ENCODE measurements at regions not wholly inside any gene's neighbourhood (a gene's known extent, or its start where the extent isn't known, plus 50 kb on each side); places are given as distances from the start of the nearest gene placed in this dataset.
"Not testable (repeated sequence)": the region's sequence is repeated elsewhere in the genome, so short reads cannot be mapped to it uniquely, and the experiment has no call there.

DNA sequence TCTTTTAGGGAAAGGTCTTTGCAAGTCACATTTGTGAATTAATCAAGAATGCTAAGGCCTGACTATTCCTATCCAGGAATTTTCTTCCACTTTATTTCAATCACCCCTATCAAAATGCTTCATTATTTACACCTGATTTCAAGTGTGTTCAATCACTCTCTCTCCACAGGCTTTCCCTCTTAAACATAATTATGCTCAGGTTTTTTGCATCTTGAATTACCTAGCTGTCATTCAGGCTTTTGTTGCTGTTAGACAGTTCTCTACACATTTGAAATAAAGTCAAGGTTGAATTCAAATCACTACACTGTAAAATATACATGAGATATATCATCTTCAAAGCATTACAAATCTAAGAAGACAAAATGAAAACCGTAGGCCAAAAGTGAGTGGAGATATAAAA, 941.3 kb upstream of the SLITRK1 start:
- no peak for DNase-seq

DNA sequence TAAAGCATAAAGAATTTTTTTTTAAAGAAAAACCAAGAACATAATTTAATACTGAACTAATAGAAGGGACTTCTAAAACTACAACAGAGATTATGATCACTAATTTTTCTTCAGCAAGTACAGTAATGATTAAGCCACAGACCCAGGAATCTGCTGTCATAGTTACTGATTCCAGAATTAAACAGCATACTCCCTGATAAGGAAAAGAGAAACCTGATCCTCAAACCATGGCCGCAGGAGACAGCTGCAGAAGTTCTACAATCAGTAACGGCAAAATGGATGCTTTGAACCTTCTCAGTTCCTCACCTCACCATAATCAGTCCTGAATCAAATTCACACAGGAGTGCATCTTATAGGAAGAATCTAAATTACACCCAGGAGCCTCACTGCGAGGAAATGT, 939.0 kb upstream of the SLITRK1 start:
- DNase-seq: no peak

DNA sequence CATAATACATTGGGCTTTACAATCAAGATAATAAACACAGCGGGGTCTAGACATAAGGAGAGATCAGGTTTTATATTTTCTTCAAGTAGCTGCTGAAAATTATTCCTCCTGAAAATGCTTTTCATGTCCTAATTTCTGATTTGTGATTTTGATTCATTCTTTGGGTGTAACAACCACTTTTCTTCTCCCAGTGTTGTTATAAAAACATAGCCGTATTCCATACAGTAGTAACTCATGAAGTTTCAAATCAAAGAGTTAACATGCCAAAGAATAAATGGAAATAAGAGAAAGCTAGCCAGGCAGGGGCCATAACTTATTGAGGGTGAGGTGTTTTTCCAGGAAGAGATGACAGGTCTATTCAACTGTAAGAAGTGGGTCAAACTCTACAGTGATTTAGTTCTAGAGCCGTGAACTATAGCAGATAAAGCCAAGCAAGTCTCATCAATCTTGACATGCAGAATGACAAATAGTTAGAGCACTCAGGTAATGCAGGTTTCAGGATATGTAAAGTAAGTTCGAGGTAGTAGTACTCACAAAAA, 934.4 kb upstream of the SLITRK1 start:
- DNase-seq: no peak

DNA sequence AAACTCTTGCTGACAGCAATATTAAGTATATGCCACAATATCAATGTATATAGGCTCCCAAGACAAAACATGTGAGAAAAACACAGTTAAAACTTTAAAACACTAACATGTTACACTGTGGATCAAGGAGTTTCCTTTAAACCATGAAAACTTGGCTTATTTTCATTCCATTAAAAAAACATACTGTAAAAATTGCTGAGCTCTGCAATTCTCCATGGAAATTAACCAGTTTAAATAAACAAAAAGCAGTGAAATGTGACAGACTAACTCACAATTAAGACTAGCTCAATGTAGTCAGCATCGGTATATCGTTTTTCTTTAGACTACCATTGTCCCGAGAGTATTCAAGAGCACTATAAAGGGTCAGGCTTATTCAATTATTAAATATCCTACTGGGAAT, 930.5 kb upstream of the SLITRK1 start:
- DNase-seq: no peak

DNA sequence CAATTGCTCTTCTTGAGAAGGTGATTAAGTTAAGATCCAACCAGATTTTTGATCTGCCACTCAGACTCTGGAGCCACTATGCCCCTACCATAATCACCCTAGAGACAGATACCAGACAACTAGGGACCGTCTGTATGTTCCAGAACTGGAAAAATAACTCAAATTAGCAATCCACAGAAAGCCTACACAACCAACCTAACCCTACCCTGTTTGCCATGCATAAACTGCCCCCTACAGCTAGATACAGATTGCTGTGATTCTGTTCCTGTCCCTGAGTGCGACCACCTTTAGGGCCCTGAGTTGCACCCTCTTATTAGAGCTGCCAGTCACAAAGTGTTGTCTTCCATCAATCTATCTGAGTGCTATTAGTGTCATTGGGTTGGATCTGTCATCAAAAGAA, 929.8 kb upstream of the SLITRK1 start:
- DNase-seq: no peak

DNA sequence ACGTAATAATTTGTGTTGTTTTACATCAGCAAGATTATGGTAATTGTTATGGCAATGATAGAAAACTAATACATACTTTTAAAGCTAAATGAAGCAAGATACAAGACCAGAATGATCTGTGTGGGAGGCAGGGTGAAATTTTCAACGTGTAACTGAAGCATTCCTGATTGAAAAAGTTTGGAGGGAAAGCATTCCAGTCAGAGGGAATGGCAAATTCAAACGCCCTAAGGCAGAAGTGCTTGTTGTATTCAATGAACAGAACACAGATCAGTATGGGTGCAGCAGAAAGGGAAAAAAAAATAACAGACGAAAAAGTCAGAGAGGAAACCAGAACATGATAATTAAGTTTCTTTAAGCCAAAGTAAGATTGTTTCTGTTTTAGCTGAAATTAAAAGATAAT, 928.5 kb upstream of the SLITRK1 start:
- no peak for DNase-seq

DNA sequence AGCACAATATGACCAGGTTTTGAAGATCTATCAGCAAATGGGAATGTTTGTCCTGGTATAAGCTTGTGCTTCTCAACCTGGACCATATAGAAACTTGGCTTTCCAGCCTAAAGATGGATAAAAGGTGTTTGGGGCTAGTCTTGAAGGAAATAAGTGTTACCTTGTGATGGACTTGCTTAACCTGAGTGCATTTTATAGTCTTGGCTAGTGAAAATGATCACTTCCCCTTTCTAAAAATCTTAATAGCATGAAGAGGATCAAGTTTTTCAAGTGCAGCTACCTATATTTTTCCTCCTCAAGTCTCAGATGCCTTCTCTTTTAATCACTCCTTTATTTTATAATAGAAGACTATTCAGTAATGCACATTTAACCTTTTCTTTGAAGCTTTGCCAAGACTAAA, 919.8 kb upstream of the SLITRK1 start:
- no peak for DNase-seq

DNA sequence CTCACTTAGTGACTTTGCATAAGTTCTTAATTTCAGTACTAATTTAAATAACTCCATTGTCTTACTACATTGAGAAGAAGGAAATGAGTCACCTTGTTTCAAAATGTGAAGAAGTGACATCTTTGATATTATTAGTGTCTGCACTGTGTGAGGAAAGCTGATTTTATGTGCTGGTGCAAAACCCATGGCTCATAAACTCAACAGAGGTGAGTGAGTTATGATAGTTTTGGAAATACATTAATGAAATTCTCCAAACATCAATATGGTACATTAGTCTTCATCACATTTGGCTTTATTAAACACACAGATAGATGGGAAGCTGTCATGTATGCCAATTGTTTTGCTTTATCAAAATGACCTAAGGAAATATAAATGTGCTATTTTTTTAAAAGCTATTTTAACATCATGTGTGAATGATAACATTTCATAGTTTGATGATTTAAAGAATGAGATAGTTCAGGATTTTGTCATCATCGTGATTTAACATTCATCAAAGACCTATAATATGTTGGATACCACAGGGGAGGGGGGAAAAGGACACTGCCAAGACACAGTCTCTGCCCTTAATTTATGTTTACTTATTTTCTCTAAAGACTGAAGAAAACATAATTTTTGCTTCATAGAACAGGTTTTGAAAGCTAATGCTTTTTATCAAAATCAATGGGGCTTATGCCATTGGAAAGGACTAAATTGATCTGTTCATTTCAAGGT, 902.3 kb upstream of the SLITRK1 start:
- no peak for DNase-seq

DNA sequence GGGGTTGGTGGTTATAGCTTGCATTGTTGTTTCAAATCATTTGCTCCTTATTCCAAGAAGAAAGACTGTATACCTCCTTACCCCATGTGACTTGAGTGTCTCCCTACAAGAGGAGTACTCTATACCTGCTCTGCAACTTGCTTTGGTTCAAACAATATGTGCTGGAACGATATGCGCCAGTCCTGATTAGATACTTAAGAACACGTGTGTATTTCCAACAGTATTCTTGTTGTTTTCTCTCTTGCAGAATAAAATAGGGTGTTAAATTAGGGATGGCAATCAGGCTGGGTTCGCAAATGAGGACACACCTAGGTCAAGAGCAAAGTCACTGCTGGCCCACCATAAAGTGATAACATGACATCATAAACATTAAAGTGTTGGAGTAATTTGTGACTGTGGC, 895.0 kb upstream of the SLITRK1 start:
- DNase-seq: no peak

DNA sequence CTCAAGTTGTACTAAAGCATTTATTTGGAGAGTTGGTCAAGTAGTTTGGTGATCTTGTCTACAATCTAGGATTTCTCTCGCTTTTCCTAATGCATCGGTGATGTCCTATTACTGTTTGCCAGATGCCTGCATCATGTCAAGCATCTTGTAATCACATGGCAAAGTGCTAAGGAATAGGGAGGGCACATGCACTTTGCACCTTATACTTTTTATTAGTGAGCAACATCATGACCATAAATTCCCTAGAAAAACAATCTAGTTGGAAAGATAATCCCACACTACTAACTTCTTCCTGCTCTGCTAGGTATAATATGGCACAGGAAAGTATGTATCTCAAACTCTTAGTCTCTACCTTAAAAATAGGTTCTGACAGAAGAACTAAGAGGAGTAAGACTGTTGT, 894.3 kb upstream of the SLITRK1 start:
- DNase-seq: no peak

DNA sequence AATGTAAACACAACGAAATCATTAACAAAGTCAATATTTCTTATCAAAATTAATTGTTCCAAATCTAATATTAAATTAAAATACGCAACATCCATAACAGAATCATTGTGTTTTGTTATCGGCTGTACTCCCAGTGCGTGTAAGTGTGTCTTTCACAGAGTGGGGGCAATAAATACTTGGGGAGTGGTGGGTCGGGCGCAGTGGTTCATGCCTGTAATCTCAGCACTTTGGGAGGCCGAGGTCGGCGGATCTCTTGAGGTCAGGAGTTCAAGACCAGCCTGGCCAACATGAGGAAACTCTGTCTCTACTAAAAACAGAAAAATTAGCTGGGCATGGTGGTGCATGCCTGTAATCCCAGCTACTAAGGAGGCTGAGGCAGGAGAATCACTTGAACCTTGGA, 893.6 kb upstream of the SLITRK1 start:
- DNase-seq: not testable (repeated sequence)

DNA sequence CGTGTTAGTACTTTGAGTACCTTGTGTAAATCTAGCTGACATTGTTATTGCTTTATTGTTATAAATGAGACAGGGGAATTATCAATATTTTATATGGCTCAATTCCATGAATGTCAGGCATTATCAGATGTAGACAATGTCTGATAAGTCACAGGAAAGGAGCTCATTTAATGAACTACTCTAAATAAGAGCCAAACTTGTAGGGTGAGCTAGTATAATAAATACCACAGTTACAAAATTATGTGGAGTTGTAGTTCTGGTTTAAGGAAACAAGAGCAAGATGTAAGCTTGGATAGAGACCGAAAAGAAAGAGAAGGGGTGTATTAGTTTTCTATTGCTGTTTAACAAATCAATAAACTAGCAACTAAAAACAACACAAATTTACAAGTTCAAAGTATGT, 891.8 kb upstream of the SLITRK1 start:
- no peak for DNase-seq

DNA sequence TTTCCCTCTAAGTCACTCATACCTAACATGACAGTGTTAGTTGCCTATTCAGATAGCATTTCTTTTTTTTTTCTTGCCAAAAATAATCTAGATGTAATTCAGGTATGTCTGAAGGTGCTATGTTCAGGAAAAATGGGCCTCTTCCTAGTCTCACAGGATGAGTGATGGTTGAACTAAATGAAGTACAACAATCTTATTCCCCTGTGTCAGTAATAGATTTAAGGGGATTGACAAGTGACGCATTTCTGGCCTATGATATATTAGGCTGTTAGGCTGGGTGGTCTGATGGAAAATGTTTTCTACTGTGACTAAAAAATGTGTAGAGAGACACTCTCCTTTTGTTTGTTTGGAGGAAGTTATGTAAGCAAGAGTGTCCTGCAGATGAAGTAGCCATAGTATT, 878.7 kb upstream of the SLITRK1 start:
- no peak for DNase-seq

DNA sequence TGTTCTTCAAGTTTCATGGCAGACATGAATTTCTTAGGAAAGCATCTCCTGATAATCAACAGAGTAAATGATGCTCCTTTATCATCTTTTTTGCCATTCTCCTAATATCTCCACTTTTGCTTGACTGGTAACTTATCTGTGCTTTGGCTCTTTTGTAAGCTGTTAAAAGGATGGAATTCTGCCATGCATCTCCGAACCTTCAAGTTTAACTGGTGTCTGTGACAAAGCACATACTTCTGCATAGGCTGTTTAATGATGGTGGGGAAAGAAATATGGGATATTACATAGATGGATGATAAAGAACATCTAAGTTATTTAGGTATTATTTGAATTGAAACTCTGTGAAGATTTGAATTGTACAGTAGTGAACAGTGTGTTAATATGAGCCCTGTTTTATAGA, 866.9 kb upstream of the SLITRK1 start:
- DNase-seq: no peak

DNA sequence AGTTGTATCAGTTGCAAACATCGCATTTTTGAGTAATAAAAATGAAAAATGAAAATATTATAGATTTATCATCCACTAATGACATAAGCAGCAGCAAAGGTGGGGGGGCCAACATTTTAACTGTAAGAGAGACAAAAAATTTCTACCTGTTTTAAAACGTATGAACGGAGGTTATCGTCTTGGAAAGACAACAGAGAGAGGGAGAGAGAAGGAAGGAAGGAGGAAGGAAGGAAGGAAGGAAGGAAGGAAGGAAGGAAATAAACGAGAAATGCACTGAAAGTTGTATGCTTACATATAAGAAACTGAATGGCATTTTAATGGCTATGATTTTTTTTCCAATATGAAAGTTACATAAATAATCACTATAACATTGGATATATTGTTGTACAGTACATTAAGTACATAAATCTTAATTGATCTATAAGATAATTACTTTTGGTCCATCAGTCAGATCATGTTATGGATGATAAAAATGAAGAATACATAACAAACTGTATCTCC, 862.8 kb upstream of the SLITRK1 start:
- DNase-seq: no peak

DNA sequence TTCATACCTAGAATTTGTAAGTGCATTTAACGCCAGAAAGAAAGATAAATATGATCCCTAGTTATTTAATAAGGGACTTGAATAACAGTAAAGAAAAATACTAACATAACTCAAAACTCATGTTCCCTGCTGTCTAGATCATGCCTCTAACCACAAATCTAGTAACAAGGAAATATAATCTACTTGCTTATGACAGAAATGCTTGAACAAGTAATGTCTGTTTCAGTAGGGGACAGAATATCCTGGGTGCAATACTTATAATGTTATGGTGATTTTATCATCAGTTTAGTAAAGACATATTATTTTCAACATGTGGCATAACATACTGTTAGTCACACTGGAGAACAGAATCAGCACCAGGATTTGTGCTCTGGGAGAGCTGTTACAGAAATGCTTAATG, 861.9 kb upstream of the SLITRK1 start:
- no peak for DNase-seq

DNA sequence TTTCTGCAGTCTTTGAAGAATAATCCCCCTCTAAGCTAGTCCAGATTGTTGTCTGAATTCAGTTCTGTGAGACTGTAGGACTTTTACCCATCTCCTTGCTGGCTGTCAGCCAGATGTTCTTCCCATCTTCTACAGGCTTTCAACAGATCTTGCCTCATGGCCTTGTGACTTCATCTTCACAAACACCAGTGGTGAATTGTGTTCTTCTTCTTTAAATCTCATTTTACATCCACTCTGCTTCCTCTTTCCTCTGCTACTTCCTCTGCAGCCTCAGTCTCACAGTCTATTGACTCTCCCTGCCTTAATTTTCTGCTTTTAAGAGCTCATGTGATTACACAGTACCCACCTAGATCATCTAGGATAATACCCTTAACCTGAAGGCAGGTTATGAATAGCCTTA, 859.0 kb upstream of the SLITRK1 start:
- no peak for DNase-seq

DNA sequence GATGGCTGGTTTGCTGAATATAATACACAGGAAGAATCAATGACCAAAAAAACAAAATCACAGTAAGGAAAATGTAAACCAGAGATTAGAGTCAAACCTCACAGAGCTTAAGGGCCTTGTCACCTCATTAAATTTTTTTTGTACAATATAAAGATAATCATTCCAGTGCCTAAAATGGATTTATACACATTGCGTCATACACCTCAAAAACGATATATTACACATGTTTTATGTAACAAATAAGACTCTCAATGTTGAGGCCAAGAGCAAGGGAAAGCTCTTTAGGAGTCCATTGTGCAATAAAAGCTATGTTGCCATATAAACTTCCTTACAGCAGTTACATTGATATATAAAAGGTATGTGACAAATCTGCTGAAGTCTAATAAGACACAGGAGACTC, 856.7 kb upstream of the SLITRK1 start:
- DNase-seq: no peak

DNA sequence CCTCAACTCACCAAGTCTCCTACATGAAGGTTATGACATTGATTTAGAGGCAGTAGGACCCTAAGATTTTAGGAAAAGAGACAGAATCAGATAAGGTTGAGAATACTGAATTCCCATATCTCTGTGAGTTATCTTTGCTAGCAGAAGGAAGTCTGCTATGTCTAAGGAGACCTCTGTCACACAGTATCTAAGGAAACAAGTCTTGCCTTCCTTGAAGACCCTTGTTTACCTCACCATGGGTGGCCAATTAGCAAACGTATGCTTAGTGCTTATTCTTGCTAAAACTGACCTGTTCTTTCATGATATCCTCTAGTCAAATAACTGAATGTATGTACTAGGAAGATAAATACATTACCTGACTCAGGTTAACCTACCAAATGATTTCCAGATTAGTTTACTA, 855.4 kb upstream of the SLITRK1 start:
- no peak for DNase-seq

DNA sequence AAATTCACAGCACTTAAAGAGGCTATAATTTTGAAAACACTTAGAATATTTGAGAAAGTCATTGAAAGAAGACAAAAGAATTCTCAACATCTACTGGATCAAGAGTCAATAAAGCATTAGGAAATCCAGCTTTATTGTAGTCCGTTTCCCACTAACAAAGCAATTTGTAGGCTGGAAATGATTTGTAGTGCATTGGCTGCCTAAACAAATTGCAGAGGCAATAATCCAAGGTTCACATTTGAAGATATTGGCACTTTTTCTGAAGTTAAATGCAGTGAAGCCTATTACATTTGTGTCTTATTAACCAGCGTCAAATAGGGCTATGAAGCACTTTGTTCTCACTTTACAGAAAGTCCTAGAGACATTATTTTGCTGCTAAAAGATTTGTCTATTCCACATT, 848.1 kb upstream of the SLITRK1 start:
- no peak for DNase-seq

DNA sequence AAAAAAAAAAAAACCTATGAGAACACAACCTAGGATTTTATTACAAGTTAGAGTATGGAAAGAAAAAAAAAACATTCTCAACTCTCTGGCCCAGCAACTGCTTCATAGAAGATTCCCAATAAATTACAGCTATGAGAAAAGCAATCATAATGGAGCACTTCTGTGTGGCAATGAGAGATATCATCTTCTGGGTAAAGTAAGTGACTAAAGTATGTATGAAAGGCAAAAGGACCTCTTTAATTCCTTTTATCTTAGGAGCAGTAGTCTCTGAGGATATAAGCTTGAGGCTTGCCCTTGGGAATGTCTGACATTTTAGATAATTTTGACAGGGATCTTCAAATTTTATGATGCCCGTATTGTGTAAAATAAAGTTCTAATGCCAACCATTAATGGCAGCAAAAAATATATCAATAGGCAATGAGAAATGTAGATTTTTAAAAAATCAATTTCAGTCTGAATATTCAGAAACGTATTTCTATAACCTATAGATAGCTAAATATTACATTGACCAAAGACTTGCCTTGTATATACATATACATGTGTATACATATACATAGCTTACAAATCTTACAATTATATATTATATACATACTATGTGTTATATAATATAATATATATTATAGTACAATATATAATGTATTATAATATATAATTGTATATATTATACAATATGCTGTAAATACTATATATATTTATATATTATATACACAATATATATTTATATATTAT, 823.9 kb upstream of the SLITRK1 start:
- no peak for DNase-seq

DNA sequence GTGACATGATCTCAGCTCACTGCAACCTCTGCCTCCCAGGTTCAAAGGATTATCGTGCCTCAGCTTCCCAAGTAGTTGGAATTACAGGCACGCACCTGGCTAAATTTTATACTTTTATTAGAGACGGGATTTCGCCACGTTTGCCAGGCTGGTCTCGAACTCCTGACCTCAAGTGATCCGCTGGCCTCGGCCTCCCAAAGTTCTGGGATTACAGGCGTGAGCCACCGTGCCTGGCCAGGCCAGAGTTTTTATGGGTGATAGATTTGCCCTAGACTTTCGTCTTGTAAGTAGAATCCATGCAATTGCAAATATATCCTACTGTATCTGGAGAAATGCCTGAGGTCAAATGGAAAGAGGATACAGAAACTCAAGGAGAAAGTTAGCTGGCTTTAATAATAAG, 819.9 kb upstream of the SLITRK1 start:
- no peak for DNase-seq

DNA sequence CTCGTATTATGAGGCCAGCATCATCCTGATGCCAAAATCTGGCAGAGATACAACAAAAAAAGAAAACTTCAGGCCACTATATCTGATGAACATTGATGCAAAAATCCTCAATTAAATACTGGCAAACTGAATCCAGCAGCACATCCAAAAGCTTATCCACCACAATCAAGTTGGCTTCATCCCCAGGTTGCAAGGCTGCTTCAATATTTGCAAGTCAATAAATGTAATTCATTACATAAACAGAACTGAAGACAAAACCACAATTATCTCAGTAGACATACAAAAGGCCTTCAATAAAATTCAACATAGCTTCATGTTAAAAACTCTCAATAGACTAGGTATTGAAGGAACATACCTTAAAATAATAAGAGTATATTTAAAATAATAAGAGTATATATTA, 815.3 kb upstream of the SLITRK1 start:
- not testable (repeated sequence) for DNase-seq

DNA sequence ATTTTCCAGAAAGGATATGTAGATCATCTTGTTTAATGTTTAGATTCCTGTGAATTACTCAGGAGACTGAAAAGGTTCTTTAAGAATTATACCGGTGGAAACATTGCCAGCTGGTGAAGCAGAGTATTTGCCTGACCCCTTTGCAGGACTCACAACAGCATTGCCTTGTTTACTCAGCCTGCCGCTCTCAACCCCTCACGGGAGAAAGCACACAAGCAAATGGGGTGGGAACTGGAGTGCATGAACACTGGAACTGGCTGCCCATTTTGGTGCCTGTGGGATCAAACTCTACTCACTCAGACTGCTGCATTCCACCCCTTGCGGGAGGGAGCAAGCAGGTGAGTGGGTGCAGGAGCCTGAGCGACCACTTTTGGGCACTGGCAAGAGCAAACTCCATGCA, 804.7 kb upstream of the SLITRK1 start:
- no peak for DNase-seq

DNA sequence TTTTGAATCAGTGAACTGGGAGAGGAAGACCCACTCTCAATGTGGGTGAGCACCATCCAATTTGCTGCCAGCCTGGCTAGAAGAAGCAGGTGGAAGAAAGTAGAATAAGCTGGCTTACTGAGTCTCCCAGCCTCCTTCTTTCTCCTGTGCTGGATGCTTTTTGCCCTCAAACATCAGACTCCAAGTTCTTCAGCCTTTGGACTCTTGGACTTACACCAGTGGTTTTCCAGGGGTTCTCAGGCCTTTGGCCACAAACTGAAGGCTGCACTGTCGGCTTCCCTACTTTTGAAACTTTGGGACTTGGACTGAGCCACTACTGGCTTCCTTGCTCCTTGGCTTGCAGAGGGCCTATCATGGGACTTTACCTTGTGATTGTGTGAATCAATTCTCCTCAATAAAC, 804.2 kb upstream of the SLITRK1 start:
- no peak for DNase-seq
